Adrenal gland (tissue), 5 donors: ENCODE measurements at regions not wholly inside any gene's neighbourhood (a gene's known extent, or its start where the extent isn't known, plus 50 kb on each side); places are given as distances from the start of the nearest gene placed in this dataset.

ENCODE experiments used
- POLR2A ChIP-seq, 2 donors: fragments of 450-650 bp; IDR thresholded peaks; one replicate each; pipeline ENCODE4 v1.6.1; 2017; ENCODE audit warnings: antibody characterized with exemption in 2 of 2, mild to moderate bottlenecking in 2 of 2, moderate library complexity in 1 of 2
- TF ChIP-seq, protein P1 (sequence below), 6 experiments: fragments of 450-650 bp in 4 of 6; fragments of 200-600 bp in 2 of 6; sonication (generic) in 1 of 6; IDR thresholded peaks; 1 replicate in 5 of 6; 2 replicates in 1 of 6; pipeline versions ENCODE4 v1.5.1 to v1.8.0; 2016 to 2021; ENCODE audit warnings: antibody characterized with exemption in 6 of 6, mild to moderate bottlenecking in 2 of 6, moderate library complexity in 1 of 6
- donor health status: DM: no; HTN: no; CAD: no.

DNA sequence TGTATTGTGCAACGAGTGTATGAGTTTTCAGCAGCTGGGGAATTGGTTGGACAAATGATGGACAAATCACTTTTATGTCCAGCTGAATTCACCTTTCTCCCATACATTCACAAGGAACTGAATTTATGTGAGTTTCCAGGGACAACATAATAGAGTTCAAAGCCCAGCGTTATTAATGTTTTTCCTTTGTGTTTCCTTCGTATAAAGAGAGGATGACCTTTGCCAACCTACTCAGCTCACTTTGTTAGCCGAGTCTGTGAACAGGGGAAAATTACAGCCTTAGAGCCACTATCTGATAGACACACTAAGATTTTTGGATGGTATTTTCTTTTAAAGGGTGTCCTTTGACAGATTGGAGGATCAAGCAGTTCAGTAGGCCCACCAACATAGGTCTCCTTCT lies 352.5 kb downstream of the KIF4B start:
- TF ChIP-seq, protein P1, sequence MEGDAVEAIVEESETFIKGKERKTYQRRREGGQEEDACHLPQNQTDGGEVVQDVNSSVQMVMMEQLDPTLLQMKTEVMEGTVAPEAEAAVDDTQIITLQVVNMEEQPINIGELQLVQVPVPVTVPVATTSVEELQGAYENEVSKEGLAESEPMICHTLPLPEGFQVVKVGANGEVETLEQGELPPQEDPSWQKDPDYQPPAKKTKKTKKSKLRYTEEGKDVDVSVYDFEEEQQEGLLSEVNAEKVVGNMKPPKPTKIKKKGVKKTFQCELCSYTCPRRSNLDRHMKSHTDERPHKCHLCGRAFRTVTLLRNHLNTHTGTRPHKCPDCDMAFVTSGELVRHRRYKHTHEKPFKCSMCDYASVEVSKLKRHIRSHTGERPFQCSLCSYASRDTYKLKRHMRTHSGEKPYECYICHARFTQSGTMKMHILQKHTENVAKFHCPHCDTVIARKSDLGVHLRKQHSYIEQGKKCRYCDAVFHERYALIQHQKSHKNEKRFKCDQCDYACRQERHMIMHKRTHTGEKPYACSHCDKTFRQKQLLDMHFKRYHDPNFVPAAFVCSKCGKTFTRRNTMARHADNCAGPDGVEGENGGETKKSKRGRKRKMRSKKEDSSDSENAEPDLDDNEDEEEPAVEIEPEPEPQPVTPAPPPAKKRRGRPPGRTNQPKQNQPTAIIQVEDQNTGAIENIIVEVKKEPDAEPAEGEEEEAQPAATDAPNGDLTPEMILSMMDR (IDR thresholded peaks at IDR 0.05), result no peak
- TF ChIP-seq POLR2A (IDR thresholded peaks at IDR 0.05), result no peak
